Stomach (tissue), 4 donors: ENCODE measurements at regions not wholly inside any gene's neighbourhood (a gene's known extent, or its start where the extent isn't known, plus 50 kb on each side); places are given as distances from the start of the nearest gene placed in this dataset.
"Not testable (repeated sequence)": the region's sequence is repeated elsewhere in the genome, so short reads cannot be mapped to it uniquely, and the experiment has no call there.

Experiments
- CTCF ChIP-seq, 7 experiments: fragments of 450-650 bp in 4 of 7; fragments of 200-600 bp in 3 of 7; sonication (generic) in 3 of 7; IDR thresholded peaks; one replicate each; pipeline ENCODE4 v1.5.1; 2016 to 2019; ENCODE audit warnings: antibody characterized with exemption in 7 of 7, control low read depth in 2 of 7, mild to moderate bottlenecking in 1 of 7
- POLR2A ChIP-seq, 4 donors: fragments of 450-650 bp; IDR thresholded peaks; one replicate each; pipeline ENCODE4 v1.6.1; 2016; ENCODE audit warnings: antibody characterized with exemption in 4 of 4, control low read depth in 2 of 4, mild to moderate bottlenecking in 1 of 4, moderate library complexity in 1 of 4
- POLR2AphosphoS5 ChIP-seq, 3 donors: sonication (generic); formaldehyde crosslinking; IDR thresholded peaks; one replicate each; pipeline ENCODE4 v1.6.1; 2016; ENCODE audit warnings: antibody characterized with exemption in 3 of 3

DNA sequence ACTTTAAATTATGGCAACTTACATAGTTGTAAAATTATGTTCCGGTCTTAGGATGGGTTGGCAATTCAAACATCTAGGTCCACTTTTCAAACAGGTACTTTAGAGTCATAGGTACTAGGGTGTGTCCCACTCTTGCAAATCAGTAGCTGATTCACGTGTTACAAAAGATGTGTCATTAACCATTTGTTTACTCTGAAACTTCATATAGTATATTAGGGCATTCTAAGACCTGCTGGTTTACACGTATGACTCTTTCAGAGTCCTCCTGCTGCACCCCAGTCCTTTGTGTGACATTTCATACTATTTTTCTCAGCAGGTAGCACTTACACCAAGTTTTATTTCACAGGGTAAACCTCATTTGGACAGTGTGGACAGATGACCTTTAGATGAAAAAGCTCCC is 131.8 kb upstream of the PLEKHM1 start:
- TF ChIP-seq CTCF, POLR2AphosphoS5, POLR2A (IDR thresholded peaks at IDR 0.05): not testable (repeated sequence)
